Left renal pelvis (tissue), 4 donors: ENCODE measurements at regions not wholly inside any gene's neighbourhood (a gene's known extent, or its start where the extent isn't known, plus 50 kb on each side); places are given as distances from the start of the nearest gene placed in this dataset.
"Not testable (repeated sequence)": the region's sequence is repeated elsewhere in the genome, so short reads cannot be mapped to it uniquely, and the experiment has no call there.

Source experiments
- DNase-seq, 4 donors: peaks; one replicate each; pipeline ENCODE4 v3.0.0-alpha.2; 2013; ENCODE audit warnings: low read depth in 4 of 4, low spot score in 3 of 4

DNA sequence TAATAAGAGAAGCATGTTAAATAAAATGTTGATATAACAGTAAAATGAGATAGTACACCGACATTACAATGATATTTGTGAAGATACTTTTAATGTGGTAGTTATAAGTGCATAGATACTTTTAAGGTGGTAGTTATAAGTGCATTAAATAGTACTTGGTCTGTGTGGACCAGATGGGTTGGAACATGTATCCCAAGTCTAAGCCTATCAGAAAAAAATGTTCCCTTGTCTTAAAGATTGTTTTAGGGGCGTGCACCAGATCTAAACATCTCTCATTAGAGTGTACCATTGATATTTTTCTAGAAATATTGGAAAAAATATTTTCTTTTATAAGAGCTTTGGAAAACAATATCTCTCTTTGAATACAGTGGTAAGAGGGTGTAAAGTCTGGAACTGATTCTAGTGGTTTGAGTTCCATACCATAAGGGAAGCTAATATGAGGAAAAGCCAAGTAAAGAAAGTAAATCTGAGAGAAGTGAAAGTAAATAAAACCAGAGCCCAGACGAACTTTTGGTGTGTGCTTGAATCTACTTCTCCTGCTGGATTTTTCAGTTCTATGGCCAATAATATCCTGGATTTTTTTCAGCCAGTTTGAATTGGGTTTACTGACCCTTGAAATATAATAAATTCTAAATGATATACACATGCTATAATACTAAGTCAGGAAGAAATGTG, 175.3 kb downstream of the MBL2 start:
- DNase-seq = no peak

DNA sequence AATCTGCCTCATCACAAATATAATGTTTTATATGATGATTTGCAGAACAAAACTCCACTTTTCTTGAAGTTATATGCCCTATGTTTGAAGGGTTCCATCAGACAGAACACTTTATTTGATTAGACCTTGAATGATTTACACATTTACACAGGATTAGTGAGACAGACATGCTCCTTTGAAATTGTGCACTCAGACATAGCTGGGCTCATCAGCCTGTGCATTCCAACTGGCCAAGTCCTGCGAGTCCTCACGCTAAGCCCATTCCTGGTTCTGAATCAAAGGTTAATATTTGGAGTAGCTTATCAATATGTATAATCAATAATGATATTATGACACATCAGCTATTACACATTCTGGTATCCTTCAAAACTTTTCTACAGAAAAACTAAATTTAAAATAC, 173.6 kb downstream of the MBL2 start:
- DNase-seq = no peak

DNA sequence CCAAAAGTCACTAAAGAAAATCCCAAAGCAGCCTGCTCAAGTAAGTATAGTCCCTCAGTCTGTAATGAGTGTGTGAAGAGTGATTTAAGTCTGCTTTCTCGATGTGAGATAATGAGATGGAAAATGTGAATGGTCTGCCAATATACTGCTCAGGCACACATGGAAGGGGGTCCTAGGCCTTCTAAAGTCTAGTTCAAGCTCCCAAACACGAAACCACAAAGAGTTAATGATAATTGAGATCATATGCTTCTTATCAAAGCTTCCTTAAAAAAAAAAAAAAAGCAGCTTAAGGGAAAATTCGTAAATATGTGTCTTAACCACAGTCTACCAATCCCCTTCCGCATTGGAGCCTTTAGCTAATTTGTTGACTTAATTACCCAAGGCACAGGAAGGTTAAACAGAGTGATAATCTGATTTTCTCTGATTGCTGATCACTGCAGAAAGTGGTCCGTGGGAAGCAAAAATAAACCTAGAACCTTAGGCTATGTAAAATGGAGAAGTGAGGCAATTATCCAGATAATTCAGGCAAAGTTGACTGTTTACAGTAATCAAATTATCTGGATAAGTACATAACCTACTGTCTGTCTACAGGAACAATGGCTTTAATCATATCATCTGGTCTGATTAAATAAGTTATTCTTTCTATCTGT, 172.9 kb downstream of the MBL2 start:
- DNase-seq = no peak

DNA sequence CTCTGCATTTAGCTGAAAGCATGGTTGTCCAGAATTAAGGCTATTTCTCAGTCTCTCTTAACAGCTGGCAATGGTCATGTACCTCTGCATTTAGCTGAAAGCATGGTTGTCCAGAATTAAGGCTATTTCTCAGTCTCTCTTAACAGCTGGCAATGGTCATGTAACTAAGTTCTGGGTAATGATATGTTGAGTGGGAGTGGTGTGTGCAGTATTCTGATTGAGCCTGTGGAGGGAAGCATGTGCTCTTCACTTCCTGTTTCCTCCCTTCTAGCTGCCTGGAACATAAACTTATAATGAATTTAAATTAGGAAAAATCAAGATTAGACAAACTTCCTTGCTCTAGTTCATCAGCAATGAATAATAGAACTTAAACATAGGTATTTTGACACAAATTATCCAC, 168.5 kb downstream of the MBL2 start:
- DNase-seq = not testable (repeated sequence)

DNA sequence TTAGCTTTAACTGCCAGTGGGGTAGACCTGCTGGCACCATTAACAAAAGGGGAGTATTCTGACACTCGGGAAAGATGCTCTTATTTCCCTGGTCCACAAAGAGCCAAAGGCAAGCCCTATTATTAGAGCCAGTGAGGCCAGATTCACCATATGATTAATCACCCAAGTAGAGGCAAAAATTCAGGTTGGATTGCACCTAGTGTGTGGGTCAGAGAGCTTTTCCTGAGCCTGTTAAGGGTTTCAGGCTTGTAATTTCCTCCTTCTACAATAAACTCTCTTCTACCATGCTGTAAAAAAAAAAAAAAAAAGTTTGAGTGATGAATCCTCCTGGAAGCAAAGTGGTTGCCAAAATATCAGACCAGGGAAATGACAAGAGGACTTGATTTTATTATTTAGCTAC, 163.5 kb downstream of the MBL2 start:
- no peak for DNase-seq

DNA sequence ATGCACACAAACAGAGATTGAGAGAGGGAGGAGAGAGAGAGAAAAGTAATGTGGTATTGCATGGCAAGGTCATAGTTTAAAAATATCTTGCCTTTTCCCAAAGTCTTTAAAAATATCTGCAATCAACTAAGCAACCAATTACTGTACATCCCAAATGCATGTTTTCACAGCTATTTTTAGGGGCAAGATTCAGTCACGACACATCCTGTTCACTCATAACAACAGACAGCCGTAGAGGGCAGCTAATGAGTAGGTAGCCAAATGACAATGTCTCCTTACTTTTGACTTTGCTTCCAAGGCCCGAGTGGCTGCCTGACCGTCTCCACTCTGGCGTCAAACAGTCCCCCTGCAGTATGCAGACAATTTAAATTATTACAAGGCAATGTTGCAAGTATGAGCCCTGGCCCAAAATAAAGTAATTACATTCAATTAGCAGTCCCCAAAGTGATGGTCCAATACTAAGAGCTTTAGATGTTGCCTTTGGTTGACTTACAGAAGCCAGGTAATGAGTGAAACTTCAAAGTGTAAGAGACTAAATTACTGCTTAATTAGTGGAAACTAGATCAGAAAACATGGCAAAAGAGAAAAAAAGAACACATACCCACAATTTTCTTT, 162.9 kb downstream of the MBL2 start:
- no peak for DNase-seq

DNA sequence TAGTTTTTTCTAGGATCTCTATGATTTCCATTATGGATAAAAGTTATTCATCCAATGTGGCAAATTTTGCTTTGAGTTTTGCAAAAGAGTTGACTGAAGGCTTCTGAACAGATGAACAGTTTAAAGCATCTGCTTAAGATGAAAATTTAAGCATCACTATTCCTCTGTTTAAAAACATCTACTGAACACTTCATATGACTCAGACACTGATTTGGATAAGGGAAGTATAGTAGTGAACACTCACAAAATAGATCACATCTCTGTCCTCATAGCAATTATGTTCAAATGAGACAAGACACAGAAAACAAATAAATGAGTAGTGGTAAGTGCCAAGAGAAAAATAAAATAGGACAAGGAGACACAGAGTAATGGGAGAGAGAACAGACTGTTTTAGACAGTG, 157.3 kb downstream of the MBL2 start:
- no peak for DNase-seq

DNA sequence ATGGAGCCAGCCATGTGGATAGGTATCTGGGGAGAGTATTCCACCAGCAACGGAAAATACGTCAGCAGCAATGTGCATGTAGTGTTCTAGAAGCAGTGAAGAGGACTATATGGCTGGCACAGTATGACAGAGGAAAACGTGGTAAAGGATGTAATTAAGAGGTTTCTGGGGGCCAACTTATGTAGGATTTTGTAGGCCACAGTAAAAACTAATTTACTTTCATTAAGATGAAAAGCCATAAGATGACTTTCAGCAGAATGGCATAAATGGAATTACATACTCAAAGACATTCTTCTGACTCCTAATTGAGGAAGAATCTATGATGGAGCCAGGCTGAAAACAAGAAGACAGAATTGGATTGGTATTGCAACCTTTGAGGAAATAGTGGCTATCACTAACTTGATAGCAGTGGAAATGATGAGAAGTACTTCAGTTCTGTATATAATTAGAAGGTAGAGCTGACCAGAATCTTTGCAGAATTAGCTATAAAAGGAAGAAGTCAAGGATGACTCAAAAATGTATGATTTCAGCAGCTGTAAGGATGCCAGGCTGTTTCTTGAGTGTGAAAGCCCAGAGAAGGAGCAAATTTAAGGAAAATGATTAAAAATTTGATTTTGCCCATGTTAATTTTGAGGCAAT, 156.7 kb downstream of the MBL2 start:
- no peak for DNase-seq

DNA sequence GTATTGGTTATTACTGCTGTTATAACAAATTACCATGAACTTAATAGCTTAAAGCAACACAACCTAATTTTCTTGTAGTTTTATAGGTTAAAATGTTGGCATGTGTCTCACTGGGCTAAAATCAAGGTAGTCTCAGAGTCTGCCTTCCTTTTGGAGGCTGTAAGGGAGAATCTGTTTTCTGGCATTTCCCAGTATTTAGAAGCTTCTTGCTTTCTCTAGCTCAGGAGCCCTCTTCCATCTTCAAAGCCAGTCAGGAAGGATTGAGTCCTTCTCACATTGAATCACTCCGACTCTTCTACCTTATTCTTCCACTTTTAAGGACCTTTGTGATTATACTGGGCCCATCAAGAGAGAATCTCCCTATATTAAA, 156.2 kb downstream of the MBL2 start:
- DNase-seq = no peak

DNA sequence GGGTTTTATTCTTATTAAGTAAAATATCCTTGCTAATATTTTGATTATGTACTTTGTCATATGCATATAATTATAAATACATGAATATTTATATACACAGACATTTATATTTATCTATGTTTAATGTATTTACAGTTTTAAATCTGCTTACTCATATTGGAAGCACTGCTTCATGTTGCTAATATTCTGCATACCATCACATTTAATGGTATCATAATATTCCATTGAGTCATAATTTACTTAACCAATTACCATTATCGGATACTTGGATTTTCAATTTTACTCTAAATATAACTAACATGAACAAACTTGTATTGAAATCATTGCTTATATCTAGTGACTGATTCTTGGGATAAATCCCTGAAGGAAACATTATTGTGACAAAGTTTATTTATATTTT, 155.2 kb downstream of the MBL2 start:
- DNase-seq = no peak

DNA sequence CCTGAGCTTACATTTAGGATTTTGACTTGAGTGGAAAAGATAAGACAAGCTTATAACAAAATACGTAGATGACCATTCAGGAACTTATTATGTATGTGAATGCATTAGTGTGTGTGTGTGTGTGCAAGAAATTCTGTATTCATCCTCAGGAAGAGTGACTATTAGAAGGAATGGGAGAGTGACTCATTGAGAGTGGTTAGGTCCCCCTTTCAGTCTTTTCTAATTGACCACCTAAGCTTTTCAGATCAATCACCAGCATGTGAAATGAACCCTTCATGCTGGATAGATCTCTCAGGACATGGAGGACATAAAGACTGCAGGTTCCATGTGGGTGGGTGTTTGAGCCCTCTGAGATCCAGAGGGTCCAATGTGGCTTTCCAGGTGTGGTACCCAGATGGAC, 153.5 kb downstream of the MBL2 start:
- DNase-seq = no peak

DNA sequence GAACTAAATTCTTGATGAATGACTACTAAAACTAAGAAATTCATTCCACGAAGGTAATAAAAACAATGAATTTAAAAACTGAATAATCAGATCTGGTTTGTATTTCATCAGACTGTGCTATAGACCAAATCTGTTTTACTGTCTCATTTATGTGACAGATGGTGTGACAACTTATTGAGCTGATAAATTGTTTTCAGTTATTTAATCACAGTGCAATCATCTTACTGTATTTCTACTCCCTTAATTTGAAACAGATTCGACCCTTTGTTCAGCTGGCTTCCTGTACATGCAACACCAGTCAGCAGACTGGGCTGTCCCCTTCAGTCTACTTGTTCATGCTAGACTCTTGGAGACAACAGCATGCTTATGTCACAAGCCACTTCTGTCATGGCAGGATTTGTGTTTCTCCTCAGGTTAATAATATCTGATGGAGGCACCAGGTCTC, 150.9 kb downstream of the MBL2 start:
- DNase-seq = no peak

DNA sequence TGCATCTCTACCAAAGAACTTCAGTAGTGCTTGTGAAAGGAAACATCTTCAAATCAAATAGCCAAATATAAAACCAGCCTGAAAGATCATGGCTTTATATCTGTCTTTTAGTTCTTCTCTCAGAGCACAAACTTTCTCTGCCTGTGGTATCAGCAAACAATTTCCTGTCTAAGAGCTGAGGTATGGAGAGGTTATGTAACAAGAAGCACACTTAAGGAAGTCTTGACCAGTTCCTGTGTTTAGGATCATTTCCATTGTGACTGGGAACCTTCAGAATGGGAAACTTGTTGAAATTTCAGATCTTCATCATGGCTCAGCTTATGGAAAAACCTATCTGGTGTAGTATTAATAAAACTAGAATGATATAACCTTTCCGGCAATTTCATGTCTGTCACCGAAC, 148.8 kb downstream of the MBL2 start:
- DNase-seq = no peak

DNA sequence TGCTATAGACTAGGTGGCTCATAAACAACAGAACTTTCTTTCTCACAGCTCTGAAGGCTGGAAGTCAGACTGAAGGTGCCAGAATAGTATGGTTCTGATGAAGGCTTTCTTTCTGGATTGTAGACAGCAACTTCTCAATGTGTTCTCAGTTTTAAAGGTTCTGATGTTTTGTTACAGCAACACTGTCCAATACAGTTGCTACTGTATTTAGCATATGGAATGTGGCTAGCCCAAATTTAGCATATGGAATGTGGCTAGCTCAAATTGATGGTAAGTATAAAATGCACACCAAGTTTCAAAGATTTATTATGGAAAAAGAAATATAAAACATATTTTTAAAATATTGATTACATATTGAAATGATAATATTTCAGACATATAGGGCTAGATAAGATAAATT, 145.3 kb downstream of the MBL2 start:
- DNase-seq = no peak

DNA sequence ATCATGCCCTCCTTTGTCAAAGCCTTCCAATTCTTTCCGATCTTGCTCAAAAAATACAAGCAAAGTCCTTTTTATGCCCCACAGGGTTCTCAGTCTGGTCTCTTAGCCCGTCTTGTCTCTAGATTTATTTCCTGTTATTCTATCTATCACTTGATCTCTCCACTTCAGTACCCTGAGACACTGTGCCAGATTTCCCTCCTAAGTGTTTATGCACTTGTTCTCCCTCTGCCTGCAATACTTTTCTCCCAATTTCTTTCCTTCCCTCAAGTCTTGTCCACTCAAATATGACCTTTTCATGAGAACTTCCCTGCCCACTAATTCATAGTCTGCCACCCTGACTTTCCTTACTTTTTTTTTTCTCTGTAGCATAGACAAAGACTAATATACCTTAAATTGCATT, 141.4 kb downstream of the MBL2 start:
- DNase-seq = no peak

DNA sequence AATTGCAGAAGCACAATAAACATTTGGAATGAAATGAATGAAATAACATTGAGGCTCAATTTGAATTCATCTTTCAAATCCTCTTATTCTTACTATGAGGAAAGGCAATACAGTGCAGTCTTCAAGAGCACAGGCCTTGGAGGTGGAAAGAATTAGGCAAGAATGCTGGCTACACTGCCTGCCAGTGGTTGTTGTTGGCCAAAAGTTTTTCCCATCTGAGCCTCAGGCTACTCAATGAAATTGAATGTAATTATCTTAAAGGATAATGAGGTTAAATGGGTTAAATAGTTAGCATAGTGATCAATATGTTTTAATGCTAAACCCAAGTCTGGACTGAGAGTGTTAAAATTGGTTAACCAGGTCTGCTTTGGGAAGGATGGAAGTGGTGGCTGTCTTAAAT, 140.9 kb downstream of the MBL2 start:
- no peak for DNase-seq

DNA sequence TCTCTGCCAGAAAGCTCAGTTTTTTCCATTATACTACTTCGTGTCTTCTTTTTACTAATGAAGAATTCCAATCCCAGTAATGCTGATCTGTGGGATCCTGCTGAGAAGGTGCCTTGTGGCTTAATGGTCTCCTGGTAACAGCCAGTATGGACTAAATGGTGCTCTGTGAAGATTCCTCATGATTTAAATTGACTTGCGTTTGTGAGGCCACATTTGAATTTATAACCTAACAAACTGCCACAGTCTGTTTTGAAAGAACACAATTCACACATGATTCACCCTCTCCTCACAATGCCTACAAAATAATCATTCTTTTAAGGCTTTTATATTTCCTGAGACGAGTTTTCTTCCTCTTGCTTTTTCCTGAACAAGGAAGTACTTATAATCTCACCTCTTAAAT, 140.0 kb downstream of the MBL2 start:
- DNase-seq = no peak

DNA sequence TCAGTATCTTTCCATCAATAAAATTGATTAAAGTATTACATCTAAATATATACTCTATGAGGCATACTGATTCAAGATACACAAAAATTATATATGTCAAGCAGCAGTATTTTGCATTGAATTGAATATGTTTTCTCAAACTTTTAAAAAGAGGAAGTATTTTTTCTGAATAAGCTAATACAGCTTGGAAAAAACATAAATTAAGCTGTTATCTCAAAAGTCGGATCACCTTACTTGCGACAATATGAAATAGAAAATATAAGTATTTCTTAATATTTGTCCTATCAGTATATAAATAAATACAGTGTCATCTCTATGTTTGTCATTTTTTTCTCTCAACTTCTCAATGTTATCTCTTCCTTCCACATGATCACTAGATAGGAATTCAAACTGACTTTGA, 139.3 kb downstream of the MBL2 start:
- no peak for DNase-seq

DNA sequence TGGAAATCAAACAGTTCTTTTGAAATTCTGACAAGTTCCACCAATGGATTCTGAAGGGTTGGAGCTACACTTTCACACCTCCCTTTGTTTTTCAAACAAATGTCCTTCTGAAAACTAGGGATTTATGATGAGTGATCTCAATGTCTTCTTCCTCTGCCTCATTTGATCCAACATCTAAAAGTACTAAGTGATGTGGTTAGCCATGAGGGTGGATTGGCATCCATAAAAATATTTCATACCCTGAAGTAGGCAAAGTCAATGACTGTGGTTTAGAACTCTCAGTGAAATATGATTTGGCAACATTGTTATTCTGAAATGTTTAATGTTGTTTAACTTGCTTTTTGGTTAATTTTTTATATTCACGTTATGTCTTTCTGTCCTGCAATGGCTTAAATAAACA, 136.9 kb downstream of the MBL2 start:
- no peak for DNase-seq

DNA sequence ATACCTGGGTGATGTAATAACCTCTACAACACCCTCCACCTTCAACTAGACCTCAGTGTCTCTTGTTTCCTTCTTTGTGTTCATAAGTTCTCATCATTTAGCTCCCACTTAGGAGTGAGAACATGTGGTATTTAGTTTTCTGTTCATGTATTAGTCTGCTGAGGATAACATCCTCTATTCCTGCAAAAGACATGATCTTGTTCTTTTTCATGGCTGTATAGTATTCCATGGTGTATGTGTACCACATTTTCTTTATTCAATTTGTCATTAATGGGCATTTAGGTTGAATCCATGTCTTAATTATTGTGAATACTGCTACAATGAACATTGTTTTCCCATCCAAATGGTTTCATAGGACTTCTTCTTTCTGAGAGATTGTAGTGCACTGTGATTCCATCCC, 135.7 kb downstream of the MBL2 start:
- DNase-seq = no peak

DNA sequence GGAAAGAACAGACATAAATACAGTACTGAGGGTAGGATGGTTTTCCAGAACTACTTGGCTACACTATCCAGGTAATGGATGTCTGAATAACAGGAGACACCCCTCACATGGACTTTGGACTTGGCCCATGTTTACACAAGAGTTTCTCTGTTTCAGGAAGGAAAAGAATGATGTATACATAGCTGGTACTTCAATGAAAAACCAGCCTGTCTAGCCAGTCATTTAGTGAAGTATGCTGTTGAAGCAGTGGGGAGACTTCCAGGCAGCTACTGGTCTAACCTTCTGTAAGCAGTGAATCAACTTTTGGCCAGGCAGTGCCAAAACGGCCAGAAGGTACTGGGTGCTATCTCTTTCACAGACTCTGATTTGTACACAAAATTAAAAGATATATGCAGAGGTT, 135.0 kb downstream of the MBL2 start:
- no peak for DNase-seq

DNA sequence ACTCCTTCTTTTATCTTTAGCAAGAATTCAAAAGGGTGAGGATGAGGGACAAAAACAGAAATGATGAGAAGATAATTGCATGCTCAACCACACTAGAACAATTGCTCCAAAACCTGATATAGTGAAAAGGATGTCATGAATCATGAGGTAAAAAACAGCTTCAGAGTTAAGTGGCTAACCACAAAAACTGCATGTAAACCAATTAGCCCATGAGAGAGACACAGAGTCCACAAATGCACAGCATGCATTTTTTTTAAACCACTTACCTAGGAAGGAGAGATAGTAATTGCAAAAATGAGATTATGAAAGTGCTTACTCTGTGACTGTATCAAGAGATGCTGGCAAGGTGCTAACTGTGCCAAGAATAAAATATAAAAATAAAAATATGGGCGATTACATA, 132.9 kb downstream of the MBL2 start:
- no peak for DNase-seq
